HFFc6 (cell line): ENCODE measurements at regions not wholly inside any gene's neighbourhood (a gene's known extent, or its start where the extent isn't known, plus 50 kb on each side); places are given as distances from the start of the nearest gene placed in this dataset.

Experiments
- DNase-seq: peaks from one replicate; pipeline ENCODE4 v3.0.0-alpha.2; 2018
- H3K27ac Mint-ChIP-seq: 2 replicates; pipeline ENCODE4 v1.8.0; 2020; ENCODE audit warnings: mild to moderate bottlenecking, mixed read lengths
- H3K27me3 Mint-ChIP-seq: 2 replicates; pipeline ENCODE4 v1.8.0; 2021; ENCODE audit warnings: mild to moderate bottlenecking, moderate library complexity, mixed read lengths; ENCODE audit not compliant: insufficient read depth
- H3K36me3 Mint-ChIP-seq: 2 replicates; pipeline ENCODE4 v1.8.0; 2021; ENCODE audit warnings: low read depth, mixed read lengths
- H3K4me1 Mint-ChIP-seq: 2 replicates; pipeline ENCODE4 v1.8.0; 2020; ENCODE audit warnings: low read depth, mixed read lengths
- H3K4me3 Mint-ChIP-seq: 2 replicates; pipeline ENCODE4 v1.8.0; 2020; ENCODE audit warnings: mild to moderate bottlenecking, moderate library complexity, mixed read lengths
- H3K9me3 Mint-ChIP-seq: 2 replicates; pipeline ENCODE4 v1.8.0; 2020; ENCODE audit warnings: mild to moderate bottlenecking, mixed read lengths
- CTCF ChIP-seq: fragments of 200-600 bp; sonication (generic); IDR thresholded peaks from 2 replicates; pipeline ENCODE4 v1.5.0; 2021; ENCODE audit warnings: antibody characterized with exemption, mild to moderate bottlenecking

GRCh38 chr11:115765803-115766239 lies 261.6 kb upstream of the CADM1 start:
- Mint-ChIP-seq H3K4me3 (no peak overlapping the region), H3K27ac (no peak overlapping the region), H3K36me3 (no peaks in the 10 kb centered on the region), H3K4me1 (no peaks in the 10 kb centered on the region), H3K9me3 (peaks cover 30% of the 10 kb centered on the region), H3K27me3 (no peaks in the 10 kb centered on the region)
- no peak for TF ChIP-seq CTCF
- no peak for DNase-seq

GRCh38 chr11:115764176-115764575 lies 260.0 kb upstream of the CADM1 start:
- H3K36me3 Mint-ChIP-seq, result no peaks in the 10 kb centered on the region
- H3K9me3 Mint-ChIP-seq, result peaks cover 24% of the 10 kb centered on the region
- DNase-seq, result no peak
- no peak overlapping the region for H3K4me3 Mint-ChIP-seq
- H3K27ac Mint-ChIP-seq, result no peak overlapping the region
- no peak for TF ChIP-seq CTCF
- no peaks in the 10 kb centered on the region for H3K4me1 Mint-ChIP-seq
- no peaks in the 10 kb centered on the region for H3K27me3 Mint-ChIP-seq

GRCh38 chr11:115761817-115762216 lies 257.6 kb upstream of the CADM1 start:
- no peak overlapping the region for H3K27ac Mint-ChIP-seq
- H3K27me3 Mint-ChIP-seq, result no peaks in the 10 kb centered on the region; the same call in 1 of the 2 replicates
- no peaks in the 10 kb centered on the region for H3K4me1 Mint-ChIP-seq
- no peaks in the 10 kb centered on the region for H3K36me3 Mint-ChIP-seq
- DNase-seq, result no peak
- no peak overlapping the region for H3K4me3 Mint-ChIP-seq
- no peak for TF ChIP-seq CTCF
- peaks cover 33% of the 10 kb centered on the region for H3K9me3 Mint-ChIP-seq

GRCh38 chr11:115761348-115761747 lies 257.1 kb upstream of the CADM1 start:
- Mint-ChIP-seq H3K4me1 (no peaks in the 10 kb centered on the region), H3K9me3 (peaks cover 37% of the 10 kb centered on the region), H3K36me3 (no peaks in the 10 kb centered on the region), H3K27ac (no peak overlapping the region), H3K27me3 (no peaks in the 10 kb centered on the region; the same call in 1 of the 2 replicates), H3K4me3 (no peak overlapping the region)
- TF ChIP-seq CTCF, result no peak
- no peak for DNase-seq

- Mint-ChIP-seq H3K9me3 (peaks cover 40% of the 10 kb centered on the region), H3K36me3 (no peaks in the 10 kb centered on the region), H3K27me3 (no peaks in the 10 kb centered on the region; the same call in 1 of the 2 replicates), H3K4me1 (no peaks in the 10 kb centered on the region), H3K4me3 (no peak overlapping the region), H3K27ac (no peak overlapping the region)
- DNase-seq, result no peak
- no peak for TF ChIP-seq CTCF
Observed at GRCh38 chr11:115760461-115761320, 256.5 kb upstream of the CADM1 start.
